NCI-H510A treated with DMSO at 0.1 percent for 48 hours (cell line): ENCODE measurements at regions not wholly inside any gene's neighbourhood (a gene's known extent, or its start where the extent isn't known, plus 50 kb on each side); places are given as distances from the start of the nearest gene placed in this dataset.
A peak's percentile ranks its signal among the peaks of the same experiment; 100 is the strongest.

Experiments used
- DNase-seq: peaks from one replicate; lab custom pipeline; 2025; lab: John Stamatoyannopoulos, UW

DNA sequence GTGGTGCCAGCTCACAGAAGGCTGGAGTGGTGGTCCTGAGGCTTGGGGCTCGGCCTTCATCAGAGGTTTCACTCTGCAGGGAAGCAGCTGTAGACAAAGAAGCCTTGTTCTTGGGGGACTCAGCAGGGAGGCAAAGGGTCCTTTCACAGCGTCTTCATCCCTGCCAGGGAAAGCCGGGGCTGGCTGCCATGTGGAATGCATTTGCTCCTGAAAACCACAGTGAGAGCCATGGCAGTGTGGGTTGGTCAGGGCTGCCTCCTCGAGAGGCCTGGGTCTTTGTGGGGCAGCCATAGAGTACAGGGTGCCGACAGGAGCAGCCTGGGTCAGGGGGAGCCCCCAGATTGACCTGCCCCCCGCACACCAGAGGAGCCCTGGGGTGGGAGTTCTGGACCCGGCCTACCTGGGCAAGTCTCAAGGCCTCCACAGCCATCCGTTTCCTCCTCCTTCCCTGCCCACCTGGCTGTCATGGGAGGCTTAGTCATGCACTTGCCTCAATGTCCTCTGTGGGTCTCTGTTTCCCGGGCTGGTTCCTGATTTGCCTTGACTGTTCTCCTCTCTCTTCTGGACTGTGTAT, 144.0 kb downstream of the CDC5L start:
- no peak for DNase-seq

DNA sequence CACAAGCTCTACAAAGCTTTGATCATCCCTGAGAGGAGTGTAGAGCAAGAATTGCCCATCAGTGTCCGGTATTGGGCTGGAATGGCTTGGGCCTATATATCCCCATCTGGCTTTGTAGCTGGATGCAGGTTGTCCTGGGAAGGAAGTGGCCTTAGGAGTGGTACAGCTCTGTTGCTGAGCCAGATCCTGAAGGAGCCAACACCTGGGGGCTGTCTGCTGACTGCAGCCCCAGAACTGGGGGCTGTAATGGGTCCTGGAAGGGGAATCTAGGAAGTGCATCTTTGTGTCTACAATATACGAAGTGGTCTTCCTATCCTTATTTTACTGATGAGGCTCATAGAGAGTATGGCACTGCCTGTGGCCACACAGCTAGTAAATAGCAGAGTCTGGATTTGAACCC, 145.9 kb downstream of the CDC5L start:
- DNase-seq = no peak

DNA sequence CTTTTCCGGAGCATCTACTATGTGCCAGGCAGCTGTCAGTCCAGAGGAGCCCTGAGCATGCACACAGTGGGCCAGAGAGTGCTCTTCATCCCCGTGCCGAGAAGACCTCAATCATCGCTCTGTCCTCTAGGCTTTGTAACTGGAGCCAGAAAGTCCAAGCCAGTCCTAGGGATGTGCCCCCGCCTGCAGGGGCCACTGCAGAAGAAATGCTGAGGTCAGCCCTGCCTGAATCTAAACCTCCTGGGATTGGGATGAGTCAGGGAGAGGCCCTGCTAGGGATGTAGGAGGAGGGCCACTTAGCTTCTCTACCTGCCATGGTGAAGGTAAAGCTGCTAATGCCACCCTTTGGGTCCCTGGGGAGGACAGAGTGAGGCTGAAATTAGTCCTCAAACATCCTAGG, 146.8 kb downstream of the CDC5L start:
- no peak for DNase-seq

DNA sequence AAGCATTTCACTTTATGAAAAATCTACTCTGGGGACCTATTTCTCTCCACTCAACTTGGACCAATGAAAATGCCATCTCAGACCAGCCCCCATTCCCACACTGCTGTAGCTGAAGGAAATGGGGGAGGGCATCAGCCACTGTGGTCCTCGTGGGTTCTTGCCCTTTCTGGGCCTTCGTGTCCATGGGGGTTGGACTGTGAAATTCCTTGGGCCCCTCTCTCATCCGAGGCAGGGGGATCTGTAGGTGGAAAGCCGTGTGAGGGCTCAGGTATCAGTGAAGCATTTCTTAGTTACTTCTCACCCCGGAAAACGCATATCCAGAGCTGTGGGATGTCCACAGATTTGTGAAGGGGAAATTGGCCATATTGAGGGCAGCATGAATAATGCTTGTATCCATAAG, 147.9 kb downstream of the CDC5L start:
- DNase-seq = no peak

DNA sequence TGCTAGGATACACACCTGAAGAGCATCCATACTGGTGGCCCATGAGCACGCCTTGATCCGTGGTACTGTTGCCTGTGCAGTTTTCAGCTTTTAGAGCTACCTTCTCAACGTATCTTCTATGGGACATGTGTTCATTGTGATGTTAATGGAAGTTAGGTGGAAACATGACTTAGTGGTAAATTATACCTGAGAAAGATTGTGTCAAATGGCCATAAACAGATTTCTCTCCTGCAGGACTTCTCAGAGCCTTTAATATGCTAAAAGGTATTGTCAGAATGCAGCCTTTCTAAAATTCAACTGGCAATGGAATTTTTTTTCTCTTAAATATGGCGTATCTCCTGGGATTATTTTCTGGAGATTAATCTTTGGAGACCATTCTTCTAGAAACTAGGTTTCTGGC, 148.5 kb downstream of the CDC5L start:
- DNase-seq = no peak

DNA sequence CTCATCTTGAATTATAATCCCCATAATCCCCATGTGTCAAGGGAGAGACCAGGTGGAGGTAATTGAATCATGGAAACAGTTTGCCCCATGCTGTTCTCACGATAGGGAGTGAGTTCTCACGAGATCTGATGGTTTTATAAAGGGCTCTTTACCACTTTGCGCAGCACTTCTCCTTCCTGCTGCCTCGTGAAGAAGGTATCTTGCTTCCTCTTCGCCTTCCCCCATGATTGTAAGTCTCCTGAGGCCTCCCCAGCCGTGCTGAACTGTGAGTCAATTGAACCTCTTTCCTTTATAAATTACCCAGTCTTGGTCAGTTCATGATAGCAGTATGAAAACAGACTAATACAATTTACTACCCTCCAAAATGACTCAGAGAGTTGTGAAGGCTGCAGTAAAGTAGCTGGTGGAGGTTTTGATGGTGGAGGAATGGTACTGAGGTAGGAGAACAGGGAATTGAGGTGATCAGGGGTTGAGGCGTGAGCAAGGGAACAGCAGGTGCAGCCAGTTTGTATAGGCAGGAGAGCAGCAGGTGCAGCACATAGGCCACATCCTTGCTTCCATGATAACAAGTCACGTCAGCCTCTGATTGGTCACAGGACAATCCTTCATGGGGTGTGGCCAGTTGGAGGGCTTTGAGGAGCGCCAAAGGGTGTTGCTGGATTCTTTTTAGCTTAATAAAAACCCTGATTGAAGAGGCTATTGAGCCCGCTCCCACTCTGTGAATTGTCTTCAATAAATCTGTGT, 150.0 kb downstream of the CDC5L start:
- peak; percentile 55 for DNase-seq

DNA sequence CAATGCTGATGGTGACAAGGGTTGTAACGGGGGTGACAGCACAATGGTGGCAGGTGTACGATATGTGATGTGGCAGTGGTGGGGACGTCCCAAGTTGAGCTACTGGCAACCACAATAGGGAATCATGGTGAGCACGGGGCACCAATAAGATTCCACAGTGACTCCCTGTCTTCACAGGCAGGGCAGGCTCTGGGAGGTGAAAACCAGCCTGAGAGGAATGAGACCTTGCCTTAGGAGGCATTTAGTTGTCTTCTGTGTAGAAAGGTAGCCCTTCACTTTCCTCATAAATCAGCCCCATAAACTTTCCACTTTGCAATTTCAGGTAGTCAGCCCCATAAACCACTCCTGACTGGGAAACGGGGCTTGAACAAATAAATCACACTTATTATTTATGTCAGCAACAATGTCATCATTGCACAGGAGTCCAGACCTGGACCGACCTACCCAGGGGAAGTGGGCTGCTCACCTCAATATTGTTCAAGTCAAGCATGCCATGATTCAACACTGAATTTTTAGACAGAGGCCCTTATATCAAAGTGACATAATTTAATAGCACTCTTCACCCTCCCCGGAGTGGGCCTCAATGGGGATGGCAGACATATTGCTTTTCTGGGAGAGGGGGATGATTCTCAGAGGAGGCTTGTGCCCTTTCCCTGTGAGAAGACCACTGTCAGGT, 150.8 kb downstream of the CDC5L start:
- no peak for DNase-seq

DNA sequence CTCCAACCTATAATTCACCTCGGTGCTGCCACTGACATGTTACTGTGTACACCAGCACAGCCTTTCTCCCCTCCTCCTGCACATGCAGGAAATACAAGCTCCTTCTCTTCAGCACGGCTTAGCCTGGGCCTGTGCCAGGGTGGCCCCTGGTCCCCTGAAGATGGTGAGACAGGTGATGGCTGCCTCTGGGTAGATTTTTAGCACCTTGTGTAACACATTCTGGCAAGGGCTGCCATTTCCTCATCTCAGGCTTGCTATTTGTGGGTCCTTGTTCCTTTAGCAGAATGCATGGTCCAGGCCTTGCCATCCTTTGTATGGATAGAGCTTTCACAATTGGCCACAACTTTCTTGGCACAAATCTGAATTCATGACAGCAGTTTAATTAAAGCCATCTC, 151.3 kb downstream of the CDC5L start:
- DNase-seq = no peak

DNA sequence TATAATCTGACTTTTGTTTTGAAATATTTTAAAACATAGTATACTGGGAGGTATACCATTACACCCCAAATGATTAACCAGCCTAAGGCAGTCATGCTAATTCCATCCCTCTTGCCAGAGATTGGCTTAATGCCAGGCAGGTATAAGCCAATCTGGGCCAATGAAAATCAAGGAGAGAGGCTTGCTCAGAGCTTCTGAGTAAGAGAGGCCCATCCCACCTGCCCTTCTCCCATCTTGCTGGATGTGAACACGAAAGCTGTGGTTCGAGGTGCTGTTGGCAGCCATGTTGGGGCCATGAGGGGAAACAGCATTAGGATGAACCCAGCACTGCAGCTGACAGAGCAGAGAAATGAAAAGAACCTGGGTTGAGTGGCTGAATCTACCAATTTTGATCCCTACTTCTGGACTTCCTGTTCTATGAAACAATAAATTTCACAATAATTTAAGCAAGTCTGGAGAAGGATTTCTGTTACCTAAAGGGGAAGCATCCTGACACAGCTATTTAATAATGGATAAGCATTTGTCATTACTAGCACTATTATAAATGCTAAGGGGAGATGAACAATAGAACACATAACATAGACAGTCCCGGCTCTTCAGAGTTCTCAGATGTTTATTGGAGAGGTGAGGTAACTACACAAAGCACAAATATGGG, 152.3 kb downstream of the CDC5L start:
- no peak for DNase-seq

DNA sequence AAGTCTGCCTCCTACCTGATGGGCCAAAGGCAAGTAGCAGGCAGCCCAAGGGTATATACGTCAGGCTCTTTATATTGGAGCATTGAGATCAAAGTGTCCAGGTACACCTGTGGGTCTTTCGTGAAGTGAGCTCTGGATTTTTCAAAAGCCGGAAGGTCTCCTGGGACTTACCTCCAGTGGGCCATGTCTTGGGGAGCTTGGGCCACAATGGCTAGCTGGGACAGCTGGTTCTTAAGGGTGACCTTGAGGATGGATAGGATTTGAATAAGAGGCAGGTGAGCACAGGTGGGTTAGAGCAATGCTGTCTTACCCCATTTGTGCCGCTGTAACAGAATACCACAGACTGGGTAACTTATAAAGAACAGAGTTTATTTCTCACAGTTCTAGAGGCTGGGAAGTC, 153.4 kb downstream of the CDC5L start:
- DNase-seq = no peak

DNA sequence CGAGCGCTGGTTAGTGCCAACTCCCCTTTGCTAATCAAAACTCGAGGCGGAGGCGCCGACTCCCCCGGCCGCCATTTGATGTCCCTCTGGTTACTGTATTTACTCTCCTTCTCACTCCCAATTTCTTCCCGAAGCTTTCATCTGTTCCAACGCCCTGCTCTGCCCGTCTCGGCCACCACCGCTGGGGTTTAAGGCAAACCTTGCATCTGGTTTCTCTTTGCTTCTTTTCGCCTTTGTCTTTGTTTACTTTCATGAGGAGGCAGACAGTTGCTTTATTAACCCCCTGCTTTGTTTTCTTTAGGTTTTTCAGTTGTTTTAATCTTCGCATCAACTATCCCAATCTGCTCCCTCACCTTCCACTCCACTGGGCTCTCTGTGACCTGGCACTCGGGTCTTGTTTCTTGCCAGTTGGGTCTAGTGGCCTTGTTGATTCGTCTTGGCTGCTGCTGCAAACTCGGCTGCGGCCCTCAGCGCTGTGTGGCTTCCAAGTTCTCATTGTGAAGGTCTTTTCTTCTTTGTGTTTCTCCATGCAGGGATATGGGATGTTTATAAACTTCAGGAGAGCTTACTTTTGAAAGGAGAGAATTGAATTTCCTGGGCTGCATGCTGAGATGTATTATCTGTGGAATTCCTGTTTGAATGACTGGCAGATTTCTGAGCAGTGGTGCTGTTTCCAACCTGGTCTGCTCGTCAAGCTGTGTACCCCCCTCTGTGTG, 155.1 kb downstream of the CDC5L start:
- DNase-seq = no peak

DNA sequence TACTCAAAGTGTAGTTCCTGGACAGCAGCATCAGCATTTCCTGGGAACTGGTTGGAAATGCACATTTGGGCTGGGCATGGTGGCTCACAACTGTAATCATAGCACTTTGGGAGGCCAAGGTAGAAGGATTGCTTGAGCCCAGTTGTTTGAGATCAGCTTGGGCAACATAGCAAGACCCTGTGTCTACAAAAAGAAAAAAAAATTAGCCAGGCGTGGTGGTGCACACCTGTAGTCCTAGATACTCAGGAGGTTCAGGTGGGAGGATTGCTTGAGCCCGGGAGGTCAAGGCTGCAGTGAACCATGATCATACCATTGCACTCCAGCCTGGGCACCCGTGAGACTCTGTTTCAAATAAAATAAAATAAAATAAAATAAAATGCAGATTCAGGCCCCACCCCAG, 156.2 kb downstream of the CDC5L start:
- DNase-seq = no peak

DNA sequence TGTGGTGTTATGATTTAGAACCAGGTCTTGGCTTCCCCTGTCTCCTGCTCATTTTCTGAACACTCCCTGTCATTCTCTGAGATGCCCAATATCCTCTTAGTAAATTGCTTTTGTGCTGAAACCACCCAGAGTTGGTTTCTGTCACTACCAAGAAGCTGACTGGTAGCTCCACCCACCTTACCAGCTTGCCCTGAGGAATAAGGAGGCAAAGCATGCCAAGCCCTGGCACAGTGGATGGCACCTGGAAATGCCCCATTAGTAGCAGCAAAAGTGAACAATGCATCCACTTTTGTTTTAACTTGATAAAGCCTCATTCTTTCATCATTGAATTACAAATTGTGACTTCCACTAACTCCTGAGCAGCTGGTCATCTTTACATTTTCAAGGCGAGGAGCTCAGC, 157.7 kb downstream of the CDC5L start:
- no peak for DNase-seq

DNA sequence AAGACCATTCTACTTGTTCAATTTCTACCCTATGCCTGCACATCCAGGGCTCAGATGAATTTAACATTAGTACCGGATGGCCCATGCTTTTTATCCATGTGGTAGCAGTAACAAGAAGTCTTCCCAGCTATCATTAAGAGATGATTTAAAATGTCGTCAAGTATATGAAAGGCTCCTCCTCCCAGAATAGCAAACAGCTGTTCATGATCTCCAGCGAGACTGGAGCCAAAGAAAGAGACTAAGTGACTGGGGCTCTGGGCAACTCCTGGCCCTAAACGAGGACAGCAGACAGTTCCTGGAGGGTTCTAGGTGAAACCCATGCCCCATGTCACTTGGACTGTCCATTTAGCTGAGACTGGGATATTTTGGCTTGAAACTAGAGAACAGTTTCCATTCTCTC, 160.8 kb downstream of the CDC5L start:
- DNase-seq = no peak

DNA sequence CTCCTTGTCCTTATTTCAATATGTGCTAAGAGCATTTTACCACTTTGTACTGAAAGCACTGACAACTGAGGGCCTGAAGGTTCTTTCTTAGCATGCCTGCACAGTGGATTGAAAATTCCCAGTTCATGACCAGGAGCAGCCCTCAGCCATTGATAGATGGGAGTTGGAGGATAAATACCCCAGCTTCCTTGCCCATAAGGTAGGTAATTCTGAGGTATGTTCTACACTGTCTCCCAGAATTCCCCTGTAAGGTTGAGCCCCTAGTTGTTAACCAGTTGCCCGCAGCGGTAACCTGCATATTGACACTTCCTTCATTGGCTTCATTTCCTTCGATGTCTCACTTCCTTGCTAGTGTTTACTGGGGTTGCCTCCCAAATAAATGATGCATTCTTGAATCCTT, 162.0 kb downstream of the CDC5L start:
- no peak for DNase-seq

DNA sequence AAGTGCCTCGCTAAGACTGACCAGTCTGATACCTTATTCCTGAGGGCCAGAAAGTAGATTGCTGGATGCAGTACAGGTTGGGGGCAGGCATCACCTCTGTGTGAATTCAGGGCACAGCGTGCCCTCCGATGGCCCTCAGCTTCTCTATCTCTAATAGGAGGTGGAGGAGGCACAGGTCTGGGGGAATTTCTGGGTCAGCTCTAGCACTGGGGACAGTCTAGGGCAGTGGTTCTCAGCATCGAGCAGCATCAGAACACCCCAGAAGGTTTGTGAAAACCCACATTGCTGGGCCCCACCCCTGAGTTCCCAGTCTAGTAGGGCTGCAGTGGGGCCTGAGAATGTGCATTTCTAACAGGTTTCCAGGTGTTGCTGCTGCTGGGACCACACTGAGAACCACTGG, 166.7 kb downstream of the CDC5L start:
- no peak for DNase-seq

DNA sequence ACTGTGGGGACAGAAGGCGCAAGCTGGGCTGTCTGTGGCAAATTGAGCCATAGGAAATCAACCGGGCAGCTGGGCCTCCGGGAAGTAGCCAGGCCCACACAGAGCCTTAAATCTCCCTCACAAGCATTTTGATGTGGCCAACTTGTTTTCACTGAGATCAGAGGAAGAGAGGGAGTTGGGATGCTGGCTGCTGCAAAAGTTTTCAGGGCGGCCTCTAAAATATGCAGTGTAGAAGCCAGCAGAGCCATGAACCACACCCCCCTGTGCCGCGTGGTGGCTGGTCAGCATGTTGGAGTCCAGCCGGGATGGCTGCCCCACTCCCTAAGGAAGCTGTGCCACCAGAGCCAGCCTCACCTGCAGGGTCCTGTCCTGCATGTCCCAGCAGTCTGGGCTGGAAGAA, 167.4 kb downstream of the CDC5L start:
- no peak for DNase-seq

DNA sequence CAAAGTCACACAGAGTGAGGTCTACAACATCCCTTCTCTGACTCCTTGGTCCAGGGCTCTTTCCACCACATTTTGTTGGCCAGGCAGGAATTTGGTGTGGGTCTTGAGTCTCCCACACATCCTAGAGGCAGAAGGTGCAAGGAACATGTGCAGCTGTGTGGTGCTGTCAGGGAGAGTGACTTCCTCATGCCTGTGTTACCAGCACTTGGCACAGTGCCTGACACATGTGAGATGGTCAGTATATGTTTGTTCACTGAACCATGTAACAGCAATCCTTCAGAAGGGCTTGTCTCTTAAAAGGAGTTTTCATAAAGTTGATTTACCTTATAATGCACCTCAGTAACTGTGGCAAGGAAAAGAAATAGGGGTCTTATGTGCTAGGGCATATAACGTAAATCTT, 168.5 kb downstream of the CDC5L start:
- no peak for DNase-seq

DNA sequence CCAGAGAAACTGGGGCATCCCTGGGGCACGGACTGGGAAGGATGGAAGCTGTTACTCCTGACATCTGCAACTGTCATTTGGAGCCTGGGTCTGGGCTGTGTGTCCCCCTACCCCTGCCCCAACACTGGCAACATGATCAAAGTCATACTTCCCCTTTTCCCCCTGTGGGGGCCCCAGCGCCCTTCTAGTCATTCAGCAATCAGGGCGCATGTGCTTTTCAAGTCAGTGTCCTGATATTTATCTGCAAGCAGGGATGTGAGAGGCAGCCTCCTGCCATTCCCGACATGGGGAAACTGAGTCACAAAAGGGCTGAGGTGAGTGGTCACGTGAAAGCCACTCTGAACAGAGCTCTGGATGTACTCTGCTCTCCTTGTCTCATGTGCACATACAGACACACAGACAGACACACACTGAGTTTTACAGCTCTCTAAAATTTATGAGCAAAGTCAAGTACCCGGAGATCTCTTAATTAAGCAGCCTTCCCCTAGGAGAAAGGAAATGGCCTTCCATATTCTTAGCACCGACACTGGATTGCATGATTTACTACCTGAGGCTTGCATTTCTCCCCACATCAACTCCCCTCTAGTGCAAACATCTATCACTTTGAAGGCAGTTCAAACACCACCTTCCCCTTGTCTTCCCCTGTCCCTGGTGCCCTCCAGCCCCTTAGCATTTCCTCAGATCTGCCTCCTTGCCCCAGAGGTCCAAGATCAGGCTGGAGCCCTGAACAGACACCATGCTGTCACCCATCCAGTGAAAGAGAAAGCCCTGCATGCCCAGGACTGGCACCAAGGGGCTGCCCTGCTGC, 170.7 kb downstream of the CDC5L start:
- no peak for DNase-seq

DNA sequence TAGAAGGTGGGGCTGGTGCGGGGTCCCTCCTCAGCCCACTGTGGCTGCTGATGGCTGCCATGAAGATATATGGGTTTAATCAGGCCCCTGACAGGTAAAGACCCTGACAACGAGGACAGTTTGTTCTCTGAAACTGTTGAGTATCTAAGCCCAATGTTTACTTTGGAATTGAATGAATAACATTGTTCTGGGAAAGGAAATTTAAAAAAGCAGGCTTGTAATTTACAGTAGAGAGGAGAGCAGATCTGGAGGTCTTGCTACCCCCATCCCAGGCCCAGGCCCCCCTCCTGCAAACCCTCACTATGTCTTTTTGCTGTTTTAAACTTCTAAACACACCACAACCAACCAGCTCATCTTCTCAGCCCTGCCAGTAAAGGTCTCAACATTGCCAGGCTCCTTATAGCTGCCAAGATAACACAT, 171.3 kb downstream of the CDC5L start:
- DNase-seq = no peak

DNA sequence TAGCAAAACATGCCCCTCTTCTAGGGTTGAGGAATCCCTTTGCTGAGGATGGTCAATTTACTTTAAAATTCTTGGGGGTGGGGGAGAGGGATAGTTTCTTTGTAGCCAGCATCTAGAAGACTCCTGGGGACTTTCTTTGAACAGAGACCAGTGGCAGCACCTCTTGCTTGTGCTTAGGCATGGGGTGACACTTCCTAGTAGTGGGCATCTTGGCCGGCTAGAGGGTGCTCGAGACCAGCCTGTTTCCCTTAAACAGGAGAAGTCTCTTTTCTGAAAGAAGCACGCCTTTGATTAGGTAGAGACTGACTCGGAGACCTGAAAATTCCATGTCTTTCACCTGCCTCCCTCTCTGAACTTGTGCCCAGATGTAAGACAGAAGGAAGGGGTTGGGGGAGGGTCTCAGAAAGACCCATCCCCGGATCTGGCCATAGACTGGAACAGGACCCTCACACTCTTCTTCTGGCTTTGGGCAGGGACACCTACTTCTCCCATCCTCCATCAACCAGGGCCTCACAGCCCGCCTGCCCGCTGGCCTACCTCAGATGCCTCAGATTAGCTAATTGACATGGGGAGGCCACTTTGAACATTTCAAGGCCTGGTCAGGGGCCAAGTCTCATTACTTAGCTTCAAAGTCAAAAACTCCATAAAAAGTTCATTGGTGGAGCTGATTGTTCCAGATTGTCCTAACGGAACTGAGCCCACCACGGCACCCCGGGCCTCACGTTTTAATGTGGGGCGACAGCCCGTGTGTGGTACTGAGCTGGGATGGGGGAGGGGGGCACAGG, 172.2 kb downstream of the CDC5L start:
- no peak for DNase-seq
